HG03520 (cell line): ENCODE measurements at regions not wholly inside any gene's neighbourhood (a gene's known extent, or its start where the extent isn't known, plus 50 kb on each side); places are given as distances from the start of the nearest gene placed in this dataset.

Experiments used
- ATAC-seq: cut with Tn5 transposase; IDR thresholded peaks from one replicate; pipeline ENCODE4 v1.9.1; 2021; ENCODE audit warnings: mild to moderate bottlenecking, moderate library complexity; ENCODE audit not compliant: unreplicated experiment

- ATAC-seq = no peak
Measured at GRCh38 chr3:40593351-40593750, 68.6 kb downstream of the ZNF621 start.

- ATAC-seq = no peak
Measured at GRCh38 chr3:40597441-40597840, 72.7 kb downstream of the ZNF621 start.

GRCh38 chr3:40598338-40598737 is 73.6 kb downstream of the ZNF621 start:
- no peak for ATAC-seq

GRCh38 chr3:40598962-40599361 is 74.2 kb downstream of the ZNF621 start:
- no peak for ATAC-seq

GRCh38 chr3:40602778-40603385 is 78.1 kb downstream of the ZNF621 start:
- ATAC-seq = no peak

GRCh38 chr3:40605960-40606359 is 81.2 kb downstream of the ZNF621 start:
- ATAC-seq = no peak

GRCh38 chr3:40608091-40608490 is 83.3 kb downstream of the ZNF621 start:
- ATAC-seq = no peak

- ATAC-seq = no peak
Measured at GRCh38 chr3:40613306-40613705, 88.5 kb downstream of the ZNF621 start.

GRCh38 chr3:40615110-40615915 is 90.6 kb downstream of the ZNF621 start:
- no peak for ATAC-seq

- ATAC-seq = no peak
Measured at GRCh38 chr3:40615918-40616819, 91.4 kb downstream of the ZNF621 start.

- no peak for ATAC-seq
Measured at GRCh38 chr3:40617084-40617483, 92.3 kb downstream of the ZNF621 start.

- ATAC-seq = no peak
Measured at GRCh38 chr3:40618158-40618557, 93.4 kb downstream of the ZNF621 start.

- ATAC-seq = no peak
Measured at GRCh38 chr3:40620151-40620550, 95.4 kb downstream of the ZNF621 start.

- ATAC-seq = no peak
Measured at GRCh38 chr3:40621252-40621651, 96.5 kb downstream of the ZNF621 start.

GRCh38 chr3:40623567-40623966 is 98.8 kb downstream of the ZNF621 start:
- ATAC-seq = peak; percentile 95

- ATAC-seq = no peak
Measured at GRCh38 chr3:40624189-40624769, 99.5 kb downstream of the ZNF621 start.

GRCh38 chr3:40627095-40627494 is 102.3 kb downstream of the ZNF621 start:
- no peak for ATAC-seq

GRCh38 chr3:40628984-40629383 is 104.2 kb downstream of the ZNF621 start:
- ATAC-seq = no peak

GRCh38 chr3:40631341-40631995 is 106.7 kb downstream of the ZNF621 start:
- no peak for ATAC-seq

- ATAC-seq = no peak
Measured at GRCh38 chr3:40637906-40638305, 113.1 kb downstream of the ZNF621 start.

- ATAC-seq = no peak
Measured at GRCh38 chr3:40639006-40639405, 114.2 kb downstream of the ZNF621 start.
